ENCODE measurements at regions not wholly inside any gene's neighbourhood (a gene's known extent, or its start where the extent isn't known, plus 50 kb on each side); places are given as distances from the start of the nearest gene placed in this dataset.

GRCh38 chr3:159910991-159911663 lies 77.5 kb upstream of the IL12A start:
- H2AFZ ChIP-seq (ENCODE audit: low read length): peak overlapping the region; percentile 23
- DNase-seq (ENCODE audit: low spot score): no peak
- H3K9me3 ChIP-seq (replicated peaks in 1 of 2; ENCODE audit: control insufficient read depth in 2 of 2, insufficient read depth in 1 of 2, low read depth in 1 of 2, low read length in 2 of 2): no peaks in the 10 kb centered on the region
- no peak overlapping the region for H4K91ac ChIP-seq (ENCODE audit: low read depth, low read length, poor library complexity)
- no peak overlapping the region for H2BK5ac ChIP-seq (ENCODE audit: low read length)
- no peak overlapping the region for H3K18ac ChIP-seq (ENCODE audit: low read length)
- H3K4me1 ChIP-seq (ENCODE audit: control insufficient read depth in 2 of 2, insufficient read depth in 1 of 2, low read depth in 1 of 2, low read length in 2 of 2): peaks cover 0 to 2% of the 10 kb centered on the region in 2 donors
- H3K4me2 ChIP-seq (ENCODE audit: insufficient read depth, low read length, poor library complexity, severe bottlenecking): no peak overlapping the region
- no peak overlapping the region for H3K9ac ChIP-seq (ENCODE audit: low read depth, low read length, poor library complexity)
- no peak overlapping the region for H4K8ac ChIP-seq (ENCODE audit: low read depth, low read length)
- H3K27ac ChIP-seq (replicated peaks; ENCODE audit: low read length): no peak overlapping the region
- no CpG with 5 or more reads among the region's 7 CpGs for WGBS, 2 donors (ENCODE audit: extremely low coverage in 2 of 2, insufficient read length in 2 of 2, insufficient replicate concordance in 1 of 2)
- H3K4me3 ChIP-seq (ENCODE audit: low read length in 2 of 2): no peak overlapping the region
- no peak overlapping the region for H3K14ac ChIP-seq (ENCODE audit: low read length)
- H3K4ac ChIP-seq (ENCODE audit: low read length): no peak overlapping the region
- H2AK5ac ChIP-seq (ENCODE audit: low read depth, low read length): no peak overlapping the region
- no peaks in the 10 kb centered on the region for H3K27me3 ChIP-seq (ENCODE audit: control insufficient read depth in 3 of 3, insufficient read depth in 3 of 3, low read depth in 1 of 3, low read length in 3 of 3)
- H2BK15ac ChIP-seq (ENCODE audit: low read length): no peak overlapping the region
- H3K23ac ChIP-seq (ENCODE audit: low read depth, low read length, poor library complexity): no peak overlapping the region
- no peak overlapping the region for H2BK120ac ChIP-seq (ENCODE audit: low read depth, low read length)
- no peaks in the 10 kb centered on the region for H3K79me1 ChIP-seq (ENCODE audit: low read depth, low read length)
- H2BK12ac ChIP-seq (ENCODE audit: low read length): no peak overlapping the region
- no peaks in the 10 kb centered on the region for H3K36me3 ChIP-seq (replicated peaks in 1 of 2; ENCODE audit: control insufficient read depth in 2 of 2, insufficient read depth in 2 of 2, low read length in 2 of 2)

- Histone ChIP-seq H3K27ac (replicated peaks; ENCODE audit: low read length) (no peak overlapping the region), H3K79me1 (ENCODE audit: low read depth, low read length) (no peaks in the 10 kb centered on the region), H2AFZ (ENCODE audit: low read length) (no peak overlapping the region), H3K9me3 (replicated peaks in 1 of 2; ENCODE audit: control insufficient read depth in 2 of 2, insufficient read depth in 1 of 2, low read depth in 1 of 2, low read length in 2 of 2) (no peaks in the 10 kb centered on the region), H3K36me3 (replicated peaks in 1 of 2; ENCODE audit: control insufficient read depth in 2 of 2, insufficient read depth in 2 of 2, low read length in 2 of 2) (no peaks in the 10 kb centered on the region), H3K4ac (ENCODE audit: low read length) (no peak overlapping the region), H3K23ac (ENCODE audit: low read depth, low read length, poor library complexity) (no peak overlapping the region), H4K8ac (ENCODE audit: low read depth, low read length) (no peak overlapping the region), H4K91ac (ENCODE audit: low read depth, low read length, poor library complexity) (no peak overlapping the region), H3K27me3 (ENCODE audit: control insufficient read depth in 3 of 3, insufficient read depth in 3 of 3, low read depth in 1 of 3, low read length in 3 of 3) (no peaks in the 10 kb centered on the region), H3K9ac (ENCODE audit: low read depth, low read length, poor library complexity) (no peak overlapping the region), H2BK120ac (ENCODE audit: low read depth, low read length) (no peak overlapping the region), H2BK15ac (ENCODE audit: low read length) (no peak overlapping the region), H3K18ac (ENCODE audit: low read length) (no peak overlapping the region), H2BK12ac (ENCODE audit: low read length) (no peak overlapping the region), H2BK5ac (ENCODE audit: low read length) (no peak overlapping the region), H3K14ac (ENCODE audit: low read length) (no peak overlapping the region), H3K4me2 (ENCODE audit: insufficient read depth, low read length, poor library complexity, severe bottlenecking) (no peak overlapping the region), H2AK5ac (ENCODE audit: low read depth, low read length) (no peak overlapping the region), H3K4me3 (ENCODE audit: low read length in 2 of 2) (no peak overlapping the region), H3K4me1 (ENCODE audit: control insufficient read depth in 2 of 2, insufficient read depth in 1 of 2, low read depth in 1 of 2, low read length in 2 of 2) (peaks cover 0 to 2% of the 10 kb centered on the region in 2 donors)
- DNase-seq (ENCODE audit: low spot score): no peak
- no CpG with 5 or more reads among the region's 2 CpGs for WGBS, 2 donors (ENCODE audit: extremely low coverage in 2 of 2, insufficient read length in 2 of 2, insufficient replicate concordance in 1 of 2)
These were observed 77.0 kb upstream of the IL12A start for GRCh38 chr3:159911664-159912037.

- no peak overlapping the region for H3K27ac ChIP-seq (replicated peaks; ENCODE audit: low read length)
These were observed 74.8 kb upstream of the IL12A start for GRCh38 chr3:159913712-159914414.

GRCh38 chr3:159914426-159914825 lies 74.2 kb upstream of the IL12A start:
- Histone ChIP-seq H2BK120ac (ENCODE audit: low read depth, low read length) (no peak overlapping the region), H3K4me3 (ENCODE audit: low read length in 2 of 2) (no peak overlapping the region), H3K4ac (ENCODE audit: low read length) (no peak overlapping the region), H3K27ac (replicated peaks; ENCODE audit: low read length) (no peak overlapping the region), H2AK5ac (ENCODE audit: low read depth, low read length) (no peak overlapping the region), H3K79me1 (ENCODE audit: low read depth, low read length) (no peaks in the 10 kb centered on the region), H3K36me3 (replicated peaks in 1 of 2; ENCODE audit: control insufficient read depth in 2 of 2, insufficient read depth in 2 of 2, low read length in 2 of 2) (no peaks in the 10 kb centered on the region), H2BK15ac (ENCODE audit: low read length) (no peak overlapping the region), H3K23ac (ENCODE audit: low read depth, low read length, poor library complexity) (no peak overlapping the region), H2BK5ac (ENCODE audit: low read length) (no peak overlapping the region), H2BK12ac (ENCODE audit: low read length) (no peak overlapping the region), H3K9ac (ENCODE audit: low read depth, low read length, poor library complexity) (no peak overlapping the region), H3K9me3 (replicated peaks in 1 of 2; ENCODE audit: control insufficient read depth in 2 of 2, insufficient read depth in 1 of 2, low read depth in 1 of 2, low read length in 2 of 2) (no peaks in the 10 kb centered on the region), H2AFZ (ENCODE audit: low read length) (no peak overlapping the region), H3K18ac (ENCODE audit: low read length) (no peak overlapping the region), H3K4me1 (ENCODE audit: control insufficient read depth in 2 of 2, insufficient read depth in 1 of 2, low read depth in 1 of 2, low read length in 2 of 2) (peaks cover 0 to 2% of the 10 kb centered on the region in 2 donors), H4K91ac (ENCODE audit: low read depth, low read length, poor library complexity) (no peak overlapping the region), H3K27me3 (ENCODE audit: control insufficient read depth in 3 of 3, insufficient read depth in 3 of 3, low read depth in 1 of 3, low read length in 3 of 3) (no peaks in the 10 kb centered on the region), H3K4me2 (ENCODE audit: insufficient read depth, low read length, poor library complexity, severe bottlenecking) (no peak overlapping the region), H4K8ac (ENCODE audit: low read depth, low read length) (no peak overlapping the region), H3K14ac (ENCODE audit: low read length) (no peak overlapping the region)
- no CpG with 5 or more reads among the region's 3 CpGs for WGBS, 2 donors (ENCODE audit: extremely low coverage in 2 of 2, insufficient read length in 2 of 2, insufficient replicate concordance in 1 of 2)
- DNase-seq (ENCODE audit: low spot score): no peak

More at GRCh38 chr3:159913712-159914414, 74.8 kb upstream of the IL12A start:
- H2BK12ac ChIP-seq (ENCODE audit: low read length): no peak overlapping the region
- H2BK15ac ChIP-seq (ENCODE audit: low read length): no peak overlapping the region
- WGBS, 2 donors (ENCODE audit: extremely low coverage in 2 of 2, insufficient read length in 2 of 2, insufficient replicate concordance in 1 of 2): no CpG with 5 or more reads among the region's 1 CpG
- peaks cover 0 to 2% of the 10 kb centered on the region in 2 donors for H3K4me1 ChIP-seq (ENCODE audit: control insufficient read depth in 2 of 2, insufficient read depth in 1 of 2, low read depth in 1 of 2, low read length in 2 of 2)
- no peak overlapping the region for H3K9ac ChIP-seq (ENCODE audit: low read depth, low read length, poor library complexity)
- no peak overlapping the region for H3K4me2 ChIP-seq (ENCODE audit: insufficient read depth, low read length, poor library complexity, severe bottlenecking)
- no peak overlapping the region for H3K4me3 ChIP-seq (ENCODE audit: low read length in 2 of 2)
- no peak overlapping the region for H2BK5ac ChIP-seq (ENCODE audit: low read length)
- no peak overlapping the region for H3K18ac ChIP-seq (ENCODE audit: low read length)
- H4K8ac ChIP-seq (ENCODE audit: low read depth, low read length): no peak overlapping the region
- H3K23ac ChIP-seq (ENCODE audit: low read depth, low read length, poor library complexity): no peak overlapping the region
- H2BK120ac ChIP-seq (ENCODE audit: low read depth, low read length): no peak overlapping the region
- H4K91ac ChIP-seq (ENCODE audit: low read depth, low read length, poor library complexity): no peak overlapping the region
- no peaks in the 10 kb centered on the region for H3K27me3 ChIP-seq (ENCODE audit: control insufficient read depth in 3 of 3, insufficient read depth in 3 of 3, low read depth in 1 of 3, low read length in 3 of 3)
- H2AFZ ChIP-seq (ENCODE audit: low read length): no peak overlapping the region
- H3K4ac ChIP-seq (ENCODE audit: low read length): no peak overlapping the region
- no peak overlapping the region for H3K14ac ChIP-seq (ENCODE audit: low read length)
- DNase-seq (ENCODE audit: low spot score): no peak
- no peak overlapping the region for H2AK5ac ChIP-seq (ENCODE audit: low read depth, low read length)
- no peaks in the 10 kb centered on the region for H3K36me3 ChIP-seq (replicated peaks in 1 of 2; ENCODE audit: control insufficient read depth in 2 of 2, insufficient read depth in 2 of 2, low read length in 2 of 2)
- H3K9me3 ChIP-seq (replicated peaks in 1 of 2; ENCODE audit: control insufficient read depth in 2 of 2, insufficient read depth in 1 of 2, low read depth in 1 of 2, low read length in 2 of 2): no peaks in the 10 kb centered on the region
- no peaks in the 10 kb centered on the region for H3K79me1 ChIP-seq (ENCODE audit: low read depth, low read length)

Data from neuronal stem cell (in vitro differentiated cells).